Medulla oblongata (tissue), 1 donor: ENCODE measurements at regions not wholly inside any gene's neighbourhood (a gene's known extent, or its start where the extent isn't known, plus 50 kb on each side); places are given as distances from the start of the nearest gene placed in this dataset.

ENCODE experiments used
- DNase-seq: peaks from one replicate; pipeline ENCODE4 v3.0.0-alpha.2; 2015; ENCODE audit errors: extremely low spot score

DNA sequence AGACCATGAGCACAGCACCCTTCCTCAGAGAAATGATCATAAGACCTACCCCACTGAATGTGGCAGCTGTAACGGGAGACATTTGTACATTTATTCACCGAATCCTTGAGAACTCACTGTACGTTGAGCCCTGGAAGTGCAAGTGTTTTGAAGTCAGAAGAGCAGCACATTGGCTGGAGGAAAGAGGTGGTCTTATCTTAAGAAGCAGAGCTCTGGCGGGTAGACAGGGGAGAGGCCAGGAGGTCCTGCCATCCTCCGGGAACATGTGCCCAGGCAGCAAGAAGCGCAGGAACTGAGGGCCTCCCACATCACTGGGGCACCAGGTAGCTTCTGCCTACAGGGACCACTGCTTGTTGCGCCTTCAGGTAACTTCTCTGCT is 169.2 kb upstream of the IRF2BP2 start:
- no peak for DNase-seq

DNA sequence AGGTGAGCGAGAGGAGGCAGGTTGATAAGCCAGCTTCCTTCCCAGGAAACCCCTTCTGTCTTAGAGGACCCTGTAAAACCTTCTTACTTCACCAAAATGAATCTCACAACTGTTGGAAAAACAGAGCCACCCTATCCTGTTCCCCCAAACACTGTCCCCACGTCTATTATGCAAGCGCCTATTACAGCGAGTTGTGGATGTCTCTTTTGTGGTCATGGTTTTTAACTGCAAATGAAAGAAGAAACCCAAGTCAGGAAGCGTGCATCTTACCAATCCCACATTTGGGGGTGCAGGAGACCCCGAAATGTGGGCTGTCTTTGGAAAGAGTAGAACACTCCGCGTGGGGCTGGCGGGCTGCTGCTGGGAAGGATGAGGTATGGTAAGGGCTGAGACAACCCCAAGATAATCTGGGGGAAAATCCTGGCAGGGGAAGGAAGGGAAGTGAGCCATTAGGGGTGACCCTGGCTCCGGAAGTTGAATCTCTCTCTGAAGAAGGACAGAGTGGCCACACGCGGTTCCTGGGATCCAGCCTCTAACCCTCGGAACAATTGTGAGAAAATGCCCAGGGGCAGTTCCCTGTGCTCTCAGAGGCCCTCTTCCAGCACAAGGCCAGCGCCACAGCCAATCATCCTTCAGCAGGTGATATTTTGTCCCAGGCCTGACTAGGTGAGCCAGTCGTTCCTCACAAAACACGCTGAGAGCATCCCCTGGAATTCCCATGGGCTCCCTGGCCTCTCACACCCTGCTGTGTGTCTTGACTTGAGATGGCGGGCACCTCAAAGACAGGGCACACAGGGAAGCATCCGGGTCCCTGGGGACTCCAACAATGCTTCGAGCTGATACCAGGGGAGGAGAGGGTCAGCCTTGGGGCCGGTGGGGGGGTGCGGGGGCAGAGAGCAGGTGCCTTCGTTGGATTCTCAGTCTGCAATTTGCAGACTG is 168.5 kb upstream of the IRF2BP2 start:
- peak; percentile 47 for DNase-seq

DNA sequence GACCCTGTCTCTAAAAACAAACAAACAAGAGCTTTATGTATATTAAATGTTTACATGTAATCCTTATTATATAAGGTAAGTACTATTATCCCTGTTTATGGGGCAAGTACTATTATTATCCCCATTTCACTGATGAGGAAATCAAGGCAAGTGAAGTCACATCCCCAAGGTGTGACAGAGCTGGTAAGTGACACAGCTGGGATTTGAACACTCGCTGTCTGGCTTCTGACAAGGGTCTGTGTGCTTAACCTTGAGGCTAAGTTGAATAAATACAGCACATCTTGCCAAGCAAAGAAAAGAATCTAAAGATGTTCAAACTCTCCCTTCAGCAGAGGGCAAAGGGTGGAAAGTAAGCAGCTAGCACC is 167.9 kb upstream of the IRF2BP2 start:
- DNase-seq: no peak

DNA sequence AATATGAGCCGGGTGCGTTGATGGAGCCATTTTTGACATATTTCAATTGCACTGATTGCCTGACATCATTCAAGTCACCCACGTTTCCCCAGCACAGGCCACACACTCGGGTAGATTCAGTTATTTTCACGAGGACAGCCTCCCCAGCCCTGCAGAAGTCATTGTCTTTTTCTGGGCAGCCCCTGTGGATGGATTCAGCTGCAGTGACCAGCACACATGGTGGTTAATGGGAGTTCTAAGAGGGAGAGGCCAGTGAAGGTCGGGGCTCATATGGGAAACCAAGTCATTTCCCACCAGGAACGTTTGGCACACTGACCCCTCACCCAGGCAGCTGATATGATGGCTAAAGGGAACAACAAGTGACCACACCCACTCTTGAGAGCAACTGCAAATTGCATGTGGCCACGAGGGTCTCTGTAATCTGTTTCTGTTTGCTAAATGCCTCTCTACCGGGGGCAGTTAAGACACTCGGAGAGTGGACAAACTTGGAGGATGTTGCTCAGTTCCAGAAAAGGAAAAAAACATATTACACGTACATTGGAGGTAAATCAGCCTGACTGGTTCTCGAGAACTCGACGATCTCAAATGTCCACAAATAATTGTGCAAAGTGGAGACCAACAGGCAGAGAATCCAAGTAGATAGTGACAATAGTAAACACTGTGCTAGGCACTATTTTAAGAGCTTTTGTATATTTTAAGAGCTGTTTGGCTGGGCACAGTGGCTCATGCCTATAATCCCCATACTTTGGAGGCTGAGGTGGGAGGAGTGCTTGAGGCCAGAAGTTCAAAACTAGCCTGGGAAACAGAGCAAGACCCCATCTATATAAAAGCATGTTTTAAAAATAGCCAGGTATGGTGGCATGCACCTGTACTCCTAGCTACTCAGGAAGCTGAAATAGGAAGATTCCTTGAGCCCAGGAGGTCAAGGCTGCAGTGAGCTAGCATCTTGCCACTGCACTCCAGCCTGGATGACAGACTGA is 167.2 kb upstream of the IRF2BP2 start:
- DNase-seq: peak; percentile 22

DNA sequence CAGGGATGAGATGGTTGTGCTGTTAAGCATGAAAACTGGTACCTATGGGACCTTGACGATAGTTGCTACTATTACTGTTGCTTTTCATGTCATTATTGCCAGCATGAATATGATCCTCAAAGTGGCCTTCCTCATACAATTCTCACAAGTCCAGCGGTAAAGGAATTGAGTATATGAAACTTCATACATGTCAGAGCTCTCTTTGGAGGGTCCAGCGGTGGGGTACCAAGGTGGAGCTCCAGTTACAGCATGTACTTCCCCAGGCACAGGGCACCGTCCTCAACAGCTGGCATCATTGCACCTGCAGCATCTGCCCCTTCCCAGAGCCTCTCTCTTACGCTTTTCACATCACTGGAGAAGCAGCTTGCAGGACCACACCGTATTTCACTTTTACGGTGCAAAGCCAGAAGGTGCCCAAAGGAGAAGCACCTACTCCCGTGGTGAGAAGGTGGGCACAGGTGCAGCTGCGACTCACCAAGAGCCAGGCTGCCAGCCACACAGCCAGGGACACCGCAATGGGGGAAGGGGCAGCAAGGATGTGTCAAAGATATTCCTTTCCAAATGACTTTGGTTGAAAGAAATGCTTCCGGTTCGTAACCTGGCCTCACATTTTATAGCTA is 166.4 kb upstream of the IRF2BP2 start:
- no peak for DNase-seq

DNA sequence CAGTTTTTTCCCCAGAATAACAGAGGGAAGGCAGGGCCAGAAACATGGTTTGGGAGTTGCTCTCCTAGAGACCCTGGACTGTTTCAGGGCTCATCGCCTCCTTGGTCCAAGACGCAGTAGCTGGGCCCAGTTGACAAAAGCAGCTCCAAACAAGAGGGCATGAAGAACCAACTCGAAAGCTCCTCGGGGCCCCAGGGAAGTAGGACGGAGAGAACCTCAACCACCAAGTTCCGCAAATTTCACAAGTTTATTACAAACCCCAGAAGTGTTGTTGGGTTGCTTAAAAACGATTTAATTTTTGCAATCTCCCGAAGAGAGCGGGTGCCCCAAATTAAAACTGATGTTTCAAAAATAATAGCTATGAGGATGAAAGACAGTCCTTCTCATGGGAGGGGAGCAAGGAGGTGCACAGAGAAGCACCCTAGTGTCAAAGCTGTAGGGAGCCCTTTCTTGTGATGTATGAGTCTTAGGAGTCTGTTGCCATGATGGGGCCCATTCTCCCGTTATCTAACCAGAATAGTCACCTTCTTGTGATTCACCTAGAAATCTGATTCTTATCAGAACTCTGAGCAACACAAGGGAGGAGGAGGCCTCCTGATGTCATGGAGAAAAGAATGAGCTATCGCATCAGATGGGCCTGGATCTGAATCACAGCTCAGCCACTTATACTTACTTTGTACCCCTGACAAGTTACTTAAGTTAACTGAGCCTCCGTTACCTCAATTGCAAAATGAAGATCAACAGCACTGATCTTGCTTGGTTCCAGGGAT is 165.7 kb upstream of the IRF2BP2 start:
- peak; percentile 55 for DNase-seq

DNA sequence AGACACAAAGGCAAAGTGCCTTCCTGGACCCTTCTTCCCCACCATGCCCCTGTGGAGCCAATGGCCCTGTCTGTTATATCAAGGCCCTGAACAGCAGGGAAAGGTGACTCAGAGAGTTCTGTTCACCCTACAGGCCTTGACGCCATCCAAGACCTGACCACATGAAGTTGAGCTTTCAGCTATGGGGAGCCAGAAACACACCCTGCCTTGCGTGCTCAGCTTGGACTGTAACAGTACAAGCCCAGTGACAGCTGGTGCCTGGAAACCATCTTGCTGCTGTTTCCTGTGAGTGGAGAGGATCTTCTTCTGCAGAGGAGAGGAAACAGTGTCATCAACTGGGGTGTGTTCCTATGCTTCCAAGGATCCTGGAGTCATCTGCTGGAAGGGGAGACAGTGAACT is 165.0 kb upstream of the IRF2BP2 start:
- no peak for DNase-seq

DNA sequence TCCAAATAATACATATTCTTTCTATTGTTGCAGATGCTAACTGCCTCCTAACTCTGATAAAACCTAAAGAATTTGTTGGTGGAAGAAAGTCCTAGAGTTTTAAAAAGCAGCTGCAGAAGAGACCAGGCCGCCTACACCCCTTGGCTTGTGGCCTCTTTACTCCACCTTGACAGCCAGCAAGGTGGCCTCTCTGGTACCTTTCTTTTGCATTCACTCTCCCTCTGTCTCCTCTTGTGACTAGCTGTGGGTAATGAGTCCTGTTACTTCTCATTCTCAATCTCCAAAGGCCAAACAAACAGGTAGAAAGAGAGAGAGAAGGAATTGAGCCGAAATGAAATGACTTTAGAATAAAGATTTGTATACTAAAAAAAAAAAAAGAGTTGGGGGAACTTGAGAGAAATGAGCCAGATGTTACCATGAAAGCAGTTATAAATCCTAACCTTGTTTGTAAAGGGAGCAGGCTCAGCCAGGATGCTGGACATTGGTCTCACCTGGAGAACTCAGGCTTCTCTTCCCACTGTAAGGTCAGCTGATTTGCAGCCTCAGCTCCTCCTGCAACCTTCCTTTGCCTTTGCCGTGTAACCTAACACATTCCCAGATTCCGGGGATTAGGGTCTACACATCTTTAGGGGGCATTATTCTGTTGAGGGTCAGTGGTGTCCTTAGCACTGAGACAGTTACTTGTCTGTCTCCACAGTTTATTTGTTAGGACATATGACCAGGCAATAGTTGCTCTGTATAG is 164.1 kb upstream of the IRF2BP2 start:
- no peak for DNase-seq

DNA sequence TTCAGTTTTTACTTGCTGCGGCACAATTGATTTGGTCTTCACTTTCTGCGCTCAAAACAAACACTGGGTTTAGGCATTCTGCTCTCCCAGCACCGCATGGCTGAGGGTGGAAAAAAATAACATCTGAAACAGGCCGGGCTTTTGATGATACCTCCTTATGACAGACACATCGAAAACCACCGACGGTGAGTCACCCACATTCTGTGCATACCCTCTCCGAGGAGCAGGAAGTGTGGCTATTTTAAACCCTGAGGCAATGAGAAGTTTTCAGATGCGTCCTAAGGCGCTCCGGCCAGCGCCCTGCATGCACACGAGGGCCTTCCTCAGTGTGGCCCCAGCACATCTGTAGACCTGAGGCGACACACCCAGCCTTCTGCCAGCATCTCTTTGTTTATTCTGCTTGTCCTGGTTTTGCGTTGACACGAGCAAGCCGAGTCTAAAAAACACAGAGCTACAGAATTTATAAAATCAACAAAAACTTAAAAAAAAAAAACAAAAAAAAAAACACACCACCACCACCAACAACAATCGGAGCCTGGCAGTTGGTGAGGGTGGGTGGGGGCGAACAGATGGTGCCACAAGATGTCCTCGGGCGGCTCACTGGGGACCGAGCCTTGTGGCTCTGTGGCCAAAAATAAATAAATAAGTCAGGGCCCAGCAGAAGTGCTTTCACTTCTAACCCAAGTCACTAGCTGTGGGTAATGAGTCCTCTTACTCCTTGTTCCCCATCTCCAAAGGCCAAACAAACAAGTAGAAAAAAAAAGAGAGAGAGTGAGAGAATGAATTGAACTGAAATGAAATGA is 162.6 kb upstream of the IRF2BP2 start:
- DNase-seq: peak; percentile 59

DNA sequence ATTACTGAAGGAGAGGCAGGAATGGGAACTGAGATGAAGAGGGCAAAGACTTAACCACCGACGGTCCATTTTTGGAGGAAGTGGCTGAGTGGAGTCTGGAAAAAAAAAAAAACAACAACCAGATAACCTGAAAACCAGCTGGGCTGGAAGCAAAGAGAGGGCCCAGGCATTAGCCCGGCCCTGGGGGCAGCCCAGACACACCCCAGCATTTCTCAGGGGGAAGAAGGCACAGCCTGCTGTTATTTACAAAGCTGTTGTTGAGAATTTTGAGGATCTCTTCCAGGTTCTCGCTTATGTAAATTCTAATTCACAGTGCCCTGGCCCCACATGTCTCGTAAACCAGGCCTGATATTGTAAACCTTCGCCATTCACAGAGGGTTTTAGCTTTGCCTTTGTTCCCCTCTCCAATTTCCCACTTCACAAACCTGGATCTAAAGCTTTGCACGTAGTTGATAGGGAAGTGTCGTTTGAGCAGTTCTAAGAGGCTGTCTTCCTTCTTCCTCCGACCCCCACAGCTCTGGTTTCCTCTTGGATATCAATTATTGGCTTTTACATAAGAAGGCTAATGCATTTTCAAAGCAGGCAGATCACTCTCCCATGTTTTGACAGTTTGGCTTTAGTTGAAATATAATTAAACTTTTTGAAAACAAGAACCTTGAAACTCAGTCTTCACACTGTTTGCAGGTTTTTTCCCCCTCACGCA is 161.8 kb upstream of the IRF2BP2 start:
- DNase-seq: no peak

DNA sequence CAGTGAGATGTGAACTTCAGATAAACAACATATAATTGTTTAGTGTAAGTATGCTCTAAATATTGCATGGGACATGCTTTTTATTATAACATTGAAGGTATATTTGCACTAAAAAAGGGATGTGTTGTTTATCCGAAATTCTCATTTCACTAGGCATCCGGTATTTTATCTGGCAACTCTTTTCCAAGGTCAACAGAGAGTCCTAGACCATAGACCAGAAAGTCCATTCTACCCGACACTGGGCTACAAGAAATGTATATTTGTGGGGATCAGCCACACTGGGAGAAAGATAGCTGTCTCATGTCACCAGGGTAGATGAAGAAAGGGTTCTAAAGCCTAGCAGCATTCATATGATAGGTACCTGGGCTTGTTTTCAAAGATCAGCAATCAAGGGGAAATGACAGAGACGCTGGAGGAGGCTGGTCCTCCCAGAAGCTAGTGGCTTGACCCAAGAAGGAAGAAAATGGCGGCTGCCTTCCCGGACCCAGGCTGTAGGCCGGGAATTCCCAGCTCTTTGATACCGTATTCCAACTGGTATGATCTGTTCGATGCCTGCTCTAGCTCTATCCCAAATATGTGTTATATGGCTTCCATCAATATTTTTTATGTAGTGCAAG is 161.1 kb upstream of the IRF2BP2 start:
- no peak for DNase-seq

DNA sequence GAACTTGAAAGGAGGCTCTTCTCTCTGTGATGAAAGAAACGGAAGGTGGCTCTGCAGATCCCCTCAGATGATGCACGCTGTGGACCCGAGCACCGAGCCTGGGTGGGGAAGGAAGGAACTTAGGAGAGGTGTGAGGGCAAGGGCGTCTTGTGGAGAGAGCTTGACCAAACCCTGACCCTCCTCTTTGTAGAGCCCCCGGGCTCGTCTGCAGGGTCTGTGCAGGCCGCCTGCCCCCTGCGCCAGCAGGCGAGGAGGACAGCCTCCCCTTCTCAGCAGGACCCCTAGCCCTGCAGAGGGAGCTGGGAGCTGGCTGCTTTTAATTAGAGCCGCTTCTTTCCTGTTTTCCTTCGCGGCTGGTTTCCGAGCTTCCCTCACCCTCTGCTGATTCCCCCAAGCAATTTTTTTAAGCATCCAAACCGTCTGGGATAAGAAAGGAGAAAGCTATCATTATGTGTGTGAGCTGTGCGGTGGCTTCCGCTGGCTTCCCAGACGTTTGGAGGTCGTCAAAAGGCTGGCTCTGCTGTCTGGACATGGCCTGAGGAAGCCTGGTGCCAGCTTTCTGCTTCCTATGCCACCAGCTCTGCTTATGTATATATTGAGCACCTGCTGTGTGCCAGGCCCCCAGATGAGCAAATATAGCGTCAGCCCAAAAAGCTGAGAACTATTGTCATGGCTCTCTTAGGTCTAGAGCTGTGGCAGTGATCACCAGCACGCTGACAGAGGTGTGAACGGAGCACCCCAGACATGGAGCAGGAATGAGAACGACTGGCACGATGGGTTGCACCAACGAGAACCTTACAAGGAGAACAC is 160.2 kb upstream of the IRF2BP2 start:
- no peak for DNase-seq

DNA sequence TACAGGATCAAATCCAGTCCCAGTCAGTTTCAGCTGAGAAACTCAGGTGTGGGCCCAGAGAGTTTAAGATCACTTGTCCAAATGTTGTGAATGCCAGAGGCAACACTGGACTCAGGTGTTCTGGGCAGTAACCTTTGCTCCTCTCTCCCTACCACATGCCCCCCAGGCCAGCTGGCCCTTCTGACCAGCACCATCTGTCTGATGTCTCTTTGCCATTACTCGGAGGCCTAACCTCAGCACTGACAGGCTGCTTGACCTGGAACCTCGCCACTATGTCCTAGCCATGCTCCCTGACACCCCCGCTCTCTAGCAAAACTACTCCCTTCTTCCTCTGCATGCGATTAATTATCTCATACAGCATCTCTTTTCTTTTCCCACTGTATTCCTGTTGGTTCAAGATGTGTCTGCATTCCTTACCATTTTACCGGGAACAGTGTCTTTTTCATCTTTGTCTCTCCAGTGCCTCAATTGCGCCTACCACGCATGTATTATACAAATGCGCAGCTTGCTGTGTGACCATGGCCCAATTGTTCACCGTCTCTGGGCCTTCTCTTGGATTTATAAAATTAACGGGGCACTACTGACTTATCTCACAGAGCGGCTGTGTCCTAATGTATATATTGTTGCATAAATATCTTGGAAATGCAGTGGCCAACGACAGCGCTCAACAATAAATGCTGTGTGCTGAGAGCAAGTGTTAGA is 159.5 kb upstream of the IRF2BP2 start:
- no peak for DNase-seq

DNA sequence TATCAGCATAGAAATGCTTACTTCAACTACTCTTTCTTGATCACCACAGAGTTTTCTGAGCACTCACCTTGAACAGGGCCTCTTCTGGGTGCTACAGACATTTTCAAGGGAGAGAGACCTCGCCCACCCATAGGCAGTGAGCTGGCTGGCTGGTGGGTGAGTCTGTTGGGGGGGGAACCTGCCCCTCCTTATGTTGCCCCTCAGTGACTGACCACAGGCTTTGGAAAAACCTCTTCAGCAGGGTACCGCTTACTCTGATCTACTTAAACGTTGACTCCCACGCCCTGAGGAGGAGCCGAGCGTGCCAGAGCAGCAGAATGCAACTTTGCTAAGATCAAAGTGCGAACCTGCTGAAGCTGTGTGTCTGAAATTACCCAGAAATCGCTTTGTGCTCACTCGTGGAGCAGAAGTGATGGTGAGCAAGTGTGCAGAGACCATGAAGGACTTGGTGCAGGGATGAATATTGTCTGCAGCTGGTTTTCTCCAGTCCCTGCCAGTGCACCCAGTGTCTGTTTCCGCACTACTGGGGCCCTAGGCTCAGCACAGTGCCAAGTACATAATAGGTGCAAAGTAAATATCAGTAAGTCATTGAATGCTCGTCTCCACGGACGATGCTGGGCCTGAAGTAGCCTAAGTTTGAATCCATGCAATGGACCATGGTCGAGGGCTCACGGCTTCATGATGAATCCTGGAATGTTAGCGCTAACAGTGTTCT is 158.7 kb upstream of the IRF2BP2 start:
- DNase-seq: no peak

DNA sequence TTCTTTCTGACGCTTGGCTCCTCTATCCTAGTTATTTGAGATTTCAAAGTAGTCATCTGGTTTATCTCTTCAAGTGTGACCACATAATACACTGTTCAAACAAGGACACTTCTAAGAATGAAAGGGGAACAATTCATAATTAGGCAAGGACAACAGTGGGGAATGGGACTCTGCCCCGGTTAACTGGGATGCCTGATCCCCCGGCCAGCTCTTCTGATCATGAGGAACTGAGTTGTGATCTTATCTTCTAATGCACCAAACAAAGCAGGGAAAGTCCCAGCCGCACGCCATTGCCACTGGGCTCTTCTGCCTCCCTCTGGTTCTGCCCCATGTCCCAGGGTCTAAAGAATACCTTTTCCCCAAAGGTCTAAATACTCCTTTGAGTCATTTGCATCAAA is 158.2 kb upstream of the IRF2BP2 start:
- no peak for DNase-seq

DNA sequence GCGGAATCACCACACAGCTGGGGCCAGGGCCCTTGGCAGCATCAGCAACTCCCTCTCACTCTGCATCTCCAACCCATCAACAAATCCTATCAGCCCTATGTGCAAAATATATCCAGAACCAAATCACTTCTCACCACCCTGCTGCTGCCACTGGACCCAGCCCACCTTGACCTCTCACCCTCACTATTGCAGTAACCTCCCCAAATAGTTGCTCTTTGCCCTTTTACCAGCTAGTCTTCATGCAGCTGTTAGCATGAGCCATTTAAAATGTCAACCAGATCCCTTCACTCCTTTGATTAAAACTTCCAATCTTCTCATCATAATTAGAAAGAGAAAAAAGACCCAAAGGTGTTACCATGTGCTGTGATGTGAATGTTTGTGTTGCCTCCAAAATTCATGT is 155.7 kb upstream of the IRF2BP2 start:
- DNase-seq: no peak

DNA sequence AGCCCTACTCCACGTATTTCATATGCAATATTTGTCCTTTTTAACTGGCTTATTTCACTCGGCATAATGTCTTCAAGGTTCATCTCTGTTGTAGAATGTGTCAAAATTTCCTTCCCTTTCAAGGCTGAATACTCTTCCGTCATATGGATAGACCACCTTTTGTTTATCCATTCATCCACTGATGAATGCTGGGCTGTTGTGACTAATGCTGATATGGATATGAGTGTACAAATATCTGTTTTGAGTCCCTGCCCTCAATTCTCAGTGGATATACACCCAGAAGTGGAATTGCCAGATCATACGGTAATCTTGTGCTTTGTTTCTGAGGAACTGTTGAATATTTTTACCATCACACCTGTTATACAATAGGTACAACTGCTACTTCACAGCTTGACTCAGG is 155.2 kb upstream of the IRF2BP2 start:
- DNase-seq: no peak
